GM12878 (cell line): ENCODE measurements at regions not wholly inside any gene's neighbourhood (a gene's known extent, or its start where the extent isn't known, plus 50 kb on each side); places are given as distances from the start of the nearest gene placed in this dataset.

ENCODE experiments used
- ASH2L ChIP-seq: fragments of 300-600, 200-600 bp; sonication (generic); IDR thresholded peaks from 2 replicates; pipeline ENCODE4 v1.6.1; 2017; ENCODE audit warnings: low read depth, mild to moderate bottlenecking, borderline replicate concordance
- CBX3 ChIP-seq: fragments of 200-600 bp; sonication (generic); IDR thresholded peaks from 2 replicates; pipeline ENCODE4 v1.6.1; 2016; ENCODE audit warnings: low read depth, borderline replicate concordance
- TAF1 ChIP-seq: IDR thresholded peaks from 2 replicates; pipeline ENCODE4 v1.6.1; 2011; ENCODE audit warnings: mild to moderate bottlenecking, low read depth, low read length, borderline replicate concordance
- TBL1XR1 ChIP-seq: IDR thresholded peaks from 2 replicates; pipeline ENCODE4 v1.6.1; 2012; ENCODE audit warnings: low read depth, low read length, improper control_type of control experiment
- TF ChIP-seq, protein P1 (sequence below): fragments of 450-650 bp; IDR thresholded peaks from 2 replicates; pipeline ENCODE4 v1.6.1; 2017; ENCODE audit warnings: mild to moderate bottlenecking, moderate library complexity
- TF ChIP-seq, protein P2 (sequence below): IDR thresholded peaks from 2 replicates; pipeline ENCODE4 v1.6.1; 2011; ENCODE audit warnings: borderline replicate concordance, low read depth, mild to moderate bottlenecking, moderate library complexity, low read length; ENCODE audit not compliant: insufficient read depth, poor library complexity, severe bottlenecking
- TF ChIP-seq, protein P3 (sequence below): fragments of 450-650 bp; IDR thresholded peaks from 2 replicates; pipeline ENCODE4 v1.6.1; 2017; ENCODE audit warnings: borderline replicate concordance
- TF ChIP-seq, protein P4 (sequence below): fragments of 150-350 bp; IDR thresholded peaks from 2 replicates; pipeline ENCODE4 v1.6.1; 2014; ENCODE audit warnings: mild to moderate bottlenecking, low read depth, low read length

DNA sequence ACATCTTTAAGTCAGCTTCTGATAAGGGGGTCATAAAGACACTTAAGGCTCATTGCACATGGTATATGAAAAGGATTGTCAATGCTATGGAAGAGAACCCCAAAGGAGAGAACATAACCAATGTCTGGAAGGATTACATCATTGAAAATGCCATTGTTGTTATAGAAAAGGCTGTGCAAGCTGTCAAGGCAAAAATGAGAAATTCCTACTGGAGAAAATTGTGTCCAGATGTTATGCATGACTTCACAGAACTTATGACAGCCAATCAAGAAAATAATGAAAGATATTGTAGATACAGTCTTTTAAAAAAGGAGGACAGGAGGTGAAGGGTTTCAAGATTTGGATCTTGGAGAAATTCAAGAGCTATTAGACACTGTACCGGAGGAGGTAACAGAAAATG lies 96.3 kb upstream of the MBNL1 start (continued):
- no peak for TF ChIP-seq TAF1
- no peak for TF ChIP-seq ASH2L
- TF ChIP-seq CBX3: no peak
- TF ChIP-seq, protein P1, sequence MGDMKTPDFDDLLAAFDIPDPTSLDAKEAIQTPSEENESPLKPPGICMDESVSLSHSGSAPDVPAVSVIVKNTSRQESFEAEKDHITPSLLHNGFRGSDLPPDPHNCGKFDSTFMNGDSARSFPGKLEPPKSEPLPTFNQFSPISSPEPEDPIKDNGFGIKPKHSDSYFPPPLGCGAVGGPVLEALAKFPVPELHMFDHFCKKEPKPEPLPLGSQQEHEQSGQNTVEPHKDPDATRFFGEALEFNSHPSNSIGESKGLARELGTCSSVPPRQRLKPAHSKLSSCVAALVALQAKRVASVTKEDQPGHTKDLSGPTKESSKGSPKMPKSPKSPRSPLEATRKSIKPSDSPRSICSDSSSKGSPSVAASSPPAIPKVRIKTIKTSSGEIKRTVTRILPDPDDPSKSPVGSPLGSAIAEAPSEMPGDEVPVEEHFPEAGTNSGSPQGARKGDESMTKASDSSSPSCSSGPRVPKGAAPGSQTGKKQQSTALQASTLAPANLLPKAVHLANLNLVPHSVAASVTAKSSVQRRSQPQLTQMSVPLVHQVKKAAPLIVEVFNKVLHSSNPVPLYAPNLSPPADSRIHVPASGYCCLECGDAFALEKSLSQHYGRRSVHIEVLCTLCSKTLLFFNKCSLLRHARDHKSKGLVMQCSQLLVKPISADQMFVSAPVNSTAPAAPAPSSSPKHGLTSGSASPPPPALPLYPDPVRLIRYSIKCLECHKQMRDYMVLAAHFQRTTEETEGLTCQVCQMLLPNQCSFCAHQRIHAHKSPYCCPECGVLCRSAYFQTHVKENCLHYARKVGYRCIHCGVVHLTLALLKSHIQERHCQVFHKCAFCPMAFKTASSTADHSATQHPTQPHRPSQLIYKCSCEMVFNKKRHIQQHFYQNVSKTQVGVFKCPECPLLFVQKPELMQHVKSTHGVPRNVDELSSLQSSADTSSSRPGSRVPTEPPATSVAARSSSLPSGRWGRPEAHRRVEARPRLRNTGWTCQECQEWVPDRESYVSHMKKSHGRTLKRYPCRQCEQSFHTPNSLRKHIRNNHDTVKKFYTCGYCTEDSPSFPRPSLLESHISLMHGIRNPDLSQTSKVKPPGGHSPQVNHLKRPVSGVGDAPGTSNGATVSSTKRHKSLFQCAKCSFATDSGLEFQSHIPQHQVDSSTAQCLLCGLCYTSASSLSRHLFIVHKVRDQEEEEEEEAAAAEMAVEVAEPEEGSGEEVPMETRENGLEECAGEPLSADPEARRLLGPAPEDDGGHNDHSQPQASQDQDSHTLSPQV: no peak
- TF ChIP-seq, protein P2, sequence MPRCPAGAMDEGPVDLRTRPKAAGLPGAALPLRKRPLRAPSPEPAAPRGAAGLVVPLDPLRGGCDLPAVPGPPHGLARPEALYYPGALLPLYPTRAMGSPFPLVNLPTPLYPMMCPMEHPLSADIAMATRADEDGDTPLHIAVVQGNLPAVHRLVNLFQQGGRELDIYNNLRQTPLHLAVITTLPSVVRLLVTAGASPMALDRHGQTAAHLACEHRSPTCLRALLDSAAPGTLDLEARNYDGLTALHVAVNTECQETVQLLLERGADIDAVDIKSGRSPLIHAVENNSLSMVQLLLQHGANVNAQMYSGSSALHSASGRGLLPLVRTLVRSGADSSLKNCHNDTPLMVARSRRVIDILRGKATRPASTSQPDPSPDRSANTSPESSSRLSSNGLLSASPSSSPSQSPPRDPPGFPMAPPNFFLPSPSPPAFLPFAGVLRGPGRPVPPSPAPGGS: no peak
- TF ChIP-seq TBL1XR1: no peak
- TF ChIP-seq, protein P3, sequence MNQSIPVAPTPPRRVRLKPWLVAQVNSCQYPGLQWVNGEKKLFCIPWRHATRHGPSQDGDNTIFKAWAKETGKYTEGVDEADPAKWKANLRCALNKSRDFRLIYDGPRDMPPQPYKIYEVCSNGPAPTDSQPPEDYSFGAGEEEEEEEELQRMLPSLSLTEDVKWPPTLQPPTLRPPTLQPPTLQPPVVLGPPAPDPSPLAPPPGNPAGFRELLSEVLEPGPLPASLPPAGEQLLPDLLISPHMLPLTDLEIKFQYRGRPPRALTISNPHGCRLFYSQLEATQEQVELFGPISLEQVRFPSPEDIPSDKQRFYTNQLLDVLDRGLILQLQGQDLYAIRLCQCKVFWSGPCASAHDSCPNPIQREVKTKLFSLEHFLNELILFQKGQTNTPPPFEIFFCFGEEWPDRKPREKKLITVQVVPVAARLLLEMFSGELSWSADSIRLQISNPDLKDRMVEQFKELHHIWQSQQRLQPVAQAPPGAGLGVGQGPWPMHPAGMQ: no peak
- TF ChIP-seq, protein P4, sequence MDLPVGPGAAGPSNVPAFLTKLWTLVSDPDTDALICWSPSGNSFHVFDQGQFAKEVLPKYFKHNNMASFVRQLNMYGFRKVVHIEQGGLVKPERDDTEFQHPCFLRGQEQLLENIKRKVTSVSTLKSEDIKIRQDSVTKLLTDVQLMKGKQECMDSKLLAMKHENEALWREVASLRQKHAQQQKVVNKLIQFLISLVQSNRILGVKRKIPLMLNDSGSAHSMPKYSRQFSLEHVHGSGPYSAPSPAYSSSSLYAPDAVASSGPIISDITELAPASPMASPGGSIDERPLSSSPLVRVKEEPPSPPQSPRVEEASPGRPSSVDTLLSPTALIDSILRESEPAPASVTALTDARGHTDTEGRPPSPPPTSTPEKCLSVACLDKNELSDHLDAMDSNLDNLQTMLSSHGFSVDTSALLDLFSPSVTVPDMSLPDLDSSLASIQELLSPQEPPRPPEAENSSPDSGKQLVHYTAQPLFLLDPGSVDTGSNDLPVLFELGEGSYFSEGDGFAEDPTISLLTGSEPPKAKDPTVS: no peak
- TF ChIP-seq, all 136 proteins: peak for 0
